ENCODE measurements at regions not wholly inside any gene's neighbourhood (a gene's known extent, or its start where the extent isn't known, plus 50 kb on each side); places are given as distances from the start of the nearest gene placed in this dataset.

DNA sequence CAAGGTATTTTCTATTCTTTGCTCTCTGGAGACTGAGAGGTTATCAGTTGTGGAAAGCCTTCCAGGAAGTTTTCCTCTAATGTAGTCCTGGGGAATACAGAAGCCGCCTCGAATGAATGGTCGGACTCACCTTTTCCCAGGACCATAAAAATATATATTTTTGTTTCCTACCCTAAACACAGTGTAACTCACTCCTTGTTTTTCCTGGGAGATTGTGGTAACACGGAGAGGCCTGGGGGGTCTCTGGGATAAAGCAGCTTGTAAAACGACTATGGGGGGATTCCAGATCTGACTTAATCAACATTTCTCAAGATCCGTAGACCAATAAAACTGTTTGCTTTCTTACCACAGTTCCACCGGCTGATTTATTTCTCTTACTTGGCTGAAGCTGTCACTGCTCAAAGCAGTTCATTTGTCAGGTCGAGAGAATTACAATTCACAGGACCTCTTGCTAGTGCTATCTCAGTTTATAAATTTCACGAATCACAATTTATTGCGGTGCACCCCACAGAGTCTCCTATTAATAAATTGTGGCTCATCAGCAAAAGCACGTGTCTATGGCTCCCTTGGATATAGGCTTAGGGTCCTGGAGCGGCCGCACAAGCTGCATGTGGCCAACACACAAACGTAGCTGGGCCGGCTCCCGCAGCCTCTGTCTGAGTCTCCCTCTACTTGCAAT is 176.3 kb upstream of the BMPER start:
- Histone ChIP-seq H3K9ac (ENCODE audit: low read depth, low read length) (no peak overlapping the region), H3K27me3 (ENCODE audit: control insufficient read depth, insufficient read depth, low read length) (no peaks in the 10 kb centered on the region), H3K27ac (ENCODE audit: low read depth, low read length) (no peak overlapping the region), H3K9me3 (ENCODE audit: control insufficient read depth, insufficient read depth, low read length) (no peaks in the 10 kb centered on the region), H3K4me1 (ENCODE audit: control insufficient read depth, insufficient read depth, low read length) (peaks cover 17% of the 10 kb centered on the region), H3K36me3 (ENCODE audit: control insufficient read depth, insufficient read depth, low read length) (no peaks in the 10 kb centered on the region), H3K4me3 (ENCODE audit: low read depth, low read length) (no peak overlapping the region)

GRCh38 chr7:33729726-33730125 is 175.6 kb upstream of the BMPER start:
- H3K4me3 ChIP-seq (ENCODE audit: low read depth, low read length): no peak overlapping the region
- H3K36me3 ChIP-seq (ENCODE audit: control insufficient read depth, insufficient read depth, low read length): no peaks in the 10 kb centered on the region
- H3K4me1 ChIP-seq (ENCODE audit: control insufficient read depth, insufficient read depth, low read length): peaks cover 17% of the 10 kb centered on the region
- H3K9ac ChIP-seq (ENCODE audit: low read depth, low read length): no peak overlapping the region
- no peaks in the 10 kb centered on the region for H3K27me3 ChIP-seq (ENCODE audit: control insufficient read depth, insufficient read depth, low read length)
- H3K9me3 ChIP-seq (ENCODE audit: control insufficient read depth, insufficient read depth, low read length): no peaks in the 10 kb centered on the region
- no peak overlapping the region for H3K27ac ChIP-seq (ENCODE audit: low read depth, low read length)

GRCh38 chr7:33730958-33731357 is 174.4 kb upstream of the BMPER start:
- H3K4me1 ChIP-seq (ENCODE audit: control insufficient read depth, insufficient read depth, low read length): peaks cover 17% of the 10 kb centered on the region
- H3K4me3 ChIP-seq (ENCODE audit: low read depth, low read length): no peak overlapping the region
- no peaks in the 10 kb centered on the region for H3K9me3 ChIP-seq (ENCODE audit: control insufficient read depth, insufficient read depth, low read length)
- H3K36me3 ChIP-seq (ENCODE audit: control insufficient read depth, insufficient read depth, low read length): no peaks in the 10 kb centered on the region
- H3K9ac ChIP-seq (ENCODE audit: low read depth, low read length): no peak overlapping the region
- H3K27me3 ChIP-seq (ENCODE audit: control insufficient read depth, insufficient read depth, low read length): no peaks in the 10 kb centered on the region
- H3K27ac ChIP-seq (ENCODE audit: low read depth, low read length): no peak overlapping the region

- Histone ChIP-seq H3K27ac (ENCODE audit: low read depth, low read length) (no peak overlapping the region), H3K4me1 (ENCODE audit: control insufficient read depth, insufficient read depth, low read length) (peaks cover 9% of the 10 kb centered on the region), H3K36me3 (ENCODE audit: control insufficient read depth, insufficient read depth, low read length) (no peaks in the 10 kb centered on the region), H3K27me3 (ENCODE audit: control insufficient read depth, insufficient read depth, low read length) (no peaks in the 10 kb centered on the region), H3K4me3 (ENCODE audit: low read depth, low read length) (no peak overlapping the region), H3K9ac (ENCODE audit: low read depth, low read length) (no peak overlapping the region), H3K9me3 (ENCODE audit: control insufficient read depth, insufficient read depth, low read length) (no peaks in the 10 kb centered on the region)
Observed at GRCh38 chr7:33731912-33732311, 173.4 kb upstream of the BMPER start.

- Histone ChIP-seq H3K9ac (ENCODE audit: low read depth, low read length) (no peak overlapping the region), H3K4me3 (ENCODE audit: low read depth, low read length) (no peak overlapping the region), H3K4me1 (ENCODE audit: control insufficient read depth, insufficient read depth, low read length) (peaks cover 4% of the 10 kb centered on the region; the same call in 1 of the 2 replicates), H3K27me3 (ENCODE audit: control insufficient read depth, insufficient read depth, low read length) (no peaks in the 10 kb centered on the region), H3K9me3 (ENCODE audit: control insufficient read depth, insufficient read depth, low read length) (no peaks in the 10 kb centered on the region), H3K36me3 (ENCODE audit: control insufficient read depth, insufficient read depth, low read length) (no peaks in the 10 kb centered on the region), H3K27ac (ENCODE audit: low read depth, low read length) (no peak overlapping the region)
Observed at GRCh38 chr7:33732462-33732861, 172.9 kb upstream of the BMPER start.

- Histone ChIP-seq H3K27ac (ENCODE audit: low read depth, low read length) (no peak overlapping the region), H3K9me3 (ENCODE audit: control insufficient read depth, insufficient read depth, low read length) (no peaks in the 10 kb centered on the region), H3K9ac (ENCODE audit: low read depth, low read length) (no peak overlapping the region), H3K4me1 (ENCODE audit: control insufficient read depth, insufficient read depth, low read length) (no peaks in the 10 kb centered on the region), H3K27me3 (ENCODE audit: control insufficient read depth, insufficient read depth, low read length) (no peaks in the 10 kb centered on the region), H3K36me3 (ENCODE audit: control insufficient read depth, insufficient read depth, low read length) (no peaks in the 10 kb centered on the region), H3K4me3 (ENCODE audit: low read depth, low read length) (no peak overlapping the region)
Observed at GRCh38 chr7:33733870-33734650, 171.3 kb upstream of the BMPER start.

DNA sequence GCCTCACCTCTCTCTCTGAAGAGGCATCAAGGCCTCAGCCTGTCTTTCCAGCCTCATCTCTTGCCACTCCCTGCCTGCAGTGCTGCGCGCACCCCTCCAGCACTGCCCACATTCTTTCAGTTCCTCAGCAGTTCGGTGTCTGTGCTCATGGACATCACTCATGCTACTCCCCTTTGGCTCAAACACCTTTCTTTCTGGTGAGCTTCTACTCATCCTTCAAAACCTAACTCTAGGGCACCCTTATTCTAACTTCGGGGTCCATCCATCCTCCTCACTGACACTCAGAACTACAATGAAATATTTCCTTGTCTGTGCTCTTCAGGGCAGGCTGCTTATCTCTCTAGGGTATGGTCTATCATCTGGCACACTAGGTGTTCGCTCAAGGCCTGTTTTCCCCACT is 169.9 kb upstream of the BMPER start:
- Histone ChIP-seq H3K36me3 (ENCODE audit: control insufficient read depth, insufficient read depth, low read length) (no peaks in the 10 kb centered on the region), H3K9ac (ENCODE audit: low read depth, low read length) (no peak overlapping the region), H3K9me3 (ENCODE audit: control insufficient read depth, insufficient read depth, low read length) (no peaks in the 10 kb centered on the region), H3K4me3 (ENCODE audit: low read depth, low read length) (no peak overlapping the region), H3K27me3 (ENCODE audit: control insufficient read depth, insufficient read depth, low read length) (no peaks in the 10 kb centered on the region), H3K27ac (ENCODE audit: low read depth, low read length) (no peak overlapping the region), H3K4me1 (ENCODE audit: control insufficient read depth, insufficient read depth, low read length) (no peaks in the 10 kb centered on the region)

- no peaks in the 10 kb centered on the region for H3K36me3 ChIP-seq (ENCODE audit: control insufficient read depth, insufficient read depth, low read length)
- no peaks in the 10 kb centered on the region for H3K4me1 ChIP-seq (ENCODE audit: control insufficient read depth, insufficient read depth, low read length)
- no peak overlapping the region for H3K4me3 ChIP-seq (ENCODE audit: low read depth, low read length)
- H3K9ac ChIP-seq (ENCODE audit: low read depth, low read length): no peak overlapping the region
- no peaks in the 10 kb centered on the region for H3K9me3 ChIP-seq (ENCODE audit: control insufficient read depth, insufficient read depth, low read length)
- H3K27ac ChIP-seq (ENCODE audit: low read depth, low read length): no peak overlapping the region
- H3K27me3 ChIP-seq (ENCODE audit: control insufficient read depth, insufficient read depth, low read length): no peaks in the 10 kb centered on the region
Observed at GRCh38 chr7:33736521-33737221, 168.7 kb upstream of the BMPER start.

- no peaks in the 10 kb centered on the region for H3K4me1 ChIP-seq (ENCODE audit: control insufficient read depth, insufficient read depth, low read length)
- no peak overlapping the region for H3K4me3 ChIP-seq (ENCODE audit: low read depth, low read length)
- no peak overlapping the region for H3K27ac ChIP-seq (ENCODE audit: low read depth, low read length)
- no peaks in the 10 kb centered on the region for H3K27me3 ChIP-seq (ENCODE audit: control insufficient read depth, insufficient read depth, low read length)
- no peaks in the 10 kb centered on the region for H3K9me3 ChIP-seq (ENCODE audit: control insufficient read depth, insufficient read depth, low read length)
- no peak overlapping the region for H3K9ac ChIP-seq (ENCODE audit: low read depth, low read length)
- no peaks in the 10 kb centered on the region for H3K36me3 ChIP-seq (ENCODE audit: control insufficient read depth, insufficient read depth, low read length)
Observed at GRCh38 chr7:33738260-33738935, 166.9 kb upstream of the BMPER start.

GRCh38 chr7:33739286-33739685 is 166.1 kb upstream of the BMPER start:
- Histone ChIP-seq H3K4me1 (ENCODE audit: control insufficient read depth, insufficient read depth, low read length) (no peaks in the 10 kb centered on the region), H3K4me3 (ENCODE audit: low read depth, low read length) (no peak overlapping the region), H3K9ac (ENCODE audit: low read depth, low read length) (no peak overlapping the region), H3K27me3 (ENCODE audit: control insufficient read depth, insufficient read depth, low read length) (no peaks in the 10 kb centered on the region), H3K9me3 (ENCODE audit: control insufficient read depth, insufficient read depth, low read length) (no peaks in the 10 kb centered on the region), H3K27ac (ENCODE audit: low read depth, low read length) (no peak overlapping the region), H3K36me3 (ENCODE audit: control insufficient read depth, insufficient read depth, low read length) (no peaks in the 10 kb centered on the region)

Measured in HUES48 (cell line).